DND-41 (cell line): ENCODE measurements at regions not wholly inside any gene's neighbourhood (a gene's known extent, or its start where the extent isn't known, plus 50 kb on each side); places are given as distances from the start of the nearest gene placed in this dataset.

Experiments used
- EZH2 ChIP-seq: IDR thresholded peaks from 3 replicates; pipeline ENCODE4 v1.6.1; 2012; ENCODE audit warnings: borderline replicate concordance, low read depth, mild to moderate bottlenecking, moderate library complexity, low read length, inconsistent platforms; ENCODE audit not compliant: severe bottlenecking
- TF ChIP-seq, protein P1 (sequence below): IDR thresholded peaks from 2 replicates; pipeline ENCODE4 v1.5.1; 2012; ENCODE audit warnings: borderline replicate concordance, low read length, moderate library complexity, mild to moderate bottlenecking; ENCODE audit not compliant: poor library complexity, severe bottlenecking; ENCODE audit errors: extremely low read depth

DNA sequence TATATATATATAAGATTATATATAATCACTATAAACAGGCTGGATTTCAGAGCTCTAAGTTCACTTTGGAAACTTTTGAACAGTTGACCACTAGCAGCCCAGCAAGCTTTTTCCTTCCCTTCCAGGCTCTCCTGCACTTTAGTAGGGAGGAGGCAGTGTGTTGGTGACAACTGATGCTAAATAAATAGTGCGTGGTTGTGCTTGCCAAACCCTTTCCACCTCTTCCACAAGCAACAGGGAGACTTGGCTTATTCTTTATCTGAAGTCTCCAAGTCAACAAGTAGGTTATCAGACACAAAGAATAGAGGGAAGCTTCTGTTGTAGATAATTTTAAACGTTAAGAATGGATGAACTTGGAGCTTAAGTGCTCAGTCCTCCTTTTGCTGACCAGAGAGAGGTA is 408.2 kb upstream of the HNRNPA3 start:
- TF ChIP-seq, protein P1, sequence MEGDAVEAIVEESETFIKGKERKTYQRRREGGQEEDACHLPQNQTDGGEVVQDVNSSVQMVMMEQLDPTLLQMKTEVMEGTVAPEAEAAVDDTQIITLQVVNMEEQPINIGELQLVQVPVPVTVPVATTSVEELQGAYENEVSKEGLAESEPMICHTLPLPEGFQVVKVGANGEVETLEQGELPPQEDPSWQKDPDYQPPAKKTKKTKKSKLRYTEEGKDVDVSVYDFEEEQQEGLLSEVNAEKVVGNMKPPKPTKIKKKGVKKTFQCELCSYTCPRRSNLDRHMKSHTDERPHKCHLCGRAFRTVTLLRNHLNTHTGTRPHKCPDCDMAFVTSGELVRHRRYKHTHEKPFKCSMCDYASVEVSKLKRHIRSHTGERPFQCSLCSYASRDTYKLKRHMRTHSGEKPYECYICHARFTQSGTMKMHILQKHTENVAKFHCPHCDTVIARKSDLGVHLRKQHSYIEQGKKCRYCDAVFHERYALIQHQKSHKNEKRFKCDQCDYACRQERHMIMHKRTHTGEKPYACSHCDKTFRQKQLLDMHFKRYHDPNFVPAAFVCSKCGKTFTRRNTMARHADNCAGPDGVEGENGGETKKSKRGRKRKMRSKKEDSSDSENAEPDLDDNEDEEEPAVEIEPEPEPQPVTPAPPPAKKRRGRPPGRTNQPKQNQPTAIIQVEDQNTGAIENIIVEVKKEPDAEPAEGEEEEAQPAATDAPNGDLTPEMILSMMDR = no peak
- no peak for TF ChIP-seq EZH2
